Gastrocnemius medialis (tissue), 4 donors: ENCODE measurements at regions not wholly inside any gene's neighbourhood (a gene's known extent, or its start where the extent isn't known, plus 50 kb on each side); places are given as distances from the start of the nearest gene placed in this dataset.

ENCODE experiments used
- CTCF ChIP-seq, 5 experiments: fragments of 450-650 bp in 3 of 5; fragments of 200-600 bp in 2 of 5; sonication (generic) in 2 of 5; IDR thresholded peaks in 4 of 5; conservative IDR thresholded peaks in 1 of 5; 1 replicate in 4 of 5; 2 replicates in 1 of 5; pipeline ENCODE4 v1.5.1; 2016 to 2019; ENCODE audit warnings: antibody characterized with exemption in 5 of 5, mild to moderate bottlenecking in 3 of 5, moderate library complexity in 3 of 5
- POLR2A ChIP-seq, 2 donors: fragments of 450-650 bp; IDR thresholded peaks; one replicate each; pipeline ENCODE4 v1.6.1; 2017; ENCODE audit warnings: antibody characterized with exemption in 2 of 2, mild to moderate bottlenecking in 2 of 2, moderate library complexity in 2 of 2

GRCh38 chr5:120124961-120125360 lies 339.1 kb upstream of the PRR16 start:
- TF ChIP-seq POLR2A (IDR thresholded peaks at IDR 0.05) (no peak), CTCF (IDR thresholded peaks at IDR 0.05 in 4 of 5, conservative IDR thresholded peaks at IDR 0.05 in 1 of 5) (no peak)
